Activated CD4-positive, alpha-beta T cell treated with anti-CD3 and anti-CD28 coated beads, Interleukin-2, amount 10 ng/mL, durations not matched to agents 24 days and 14 days (primary cell): ENCODE measurements at regions not wholly inside any gene's neighbourhood (a gene's known extent, or its start where the extent isn't known, plus 50 kb on each side); places are given as distances from the start of the nearest gene placed in this dataset.

Experiments
- DNase-seq: peaks from one replicate; pipeline ENCODE4 v3.0.0; 2022
- H3K27ac Mint-ChIP-seq: one replicate; pipeline ENCODE4 v1.8.0; 2022; ENCODE audit warnings: mild to moderate bottlenecking, mixed read lengths
- H3K27me3 Mint-ChIP-seq: one replicate; pipeline ENCODE4 v1.8.0; 2022; ENCODE audit warnings: mixed read lengths
- H3K36me3 Mint-ChIP-seq: one replicate; pipeline ENCODE4 v1.8.0; 2022; ENCODE audit warnings: low read depth, mild to moderate bottlenecking, mixed read lengths
- H3K4me1 Mint-ChIP-seq: one replicate; pipeline ENCODE4 v1.8.0; 2021; ENCODE audit warnings: mixed read lengths
- H3K4me3 Mint-ChIP-seq: one replicate; pipeline ENCODE4 v1.8.0; 2022; ENCODE audit warnings: mild to moderate bottlenecking, moderate library complexity, mixed read lengths
- H3K9me3 Mint-ChIP-seq: one replicate; pipeline ENCODE4 v1.8.0; 2021; ENCODE audit warnings: mixed read lengths
- intact Hi-C: fragments of 100-400 bp; cut with micrococcal nuclease; formaldehyde crosslinking; loops from one replicate; pipeline ENCODE4 v1.15.1; 2023

- Mint-ChIP-seq H3K4me3 (no peak overlapping the region), H3K27me3 (no peaks in the 10 kb centered on the region), H3K27ac (no peak overlapping the region), H3K36me3 (no peaks in the 10 kb centered on the region), H3K9me3 (peaks cover 2% of the 10 kb centered on the region), H3K4me1 (peaks cover 40% of the 10 kb centered on the region)
- intact Hi-C loops = loop anchor here (10.0 kb wide), 4 partner anchors 732 to 1158 kb away; no protein-coding TSS in a partner anchor
- no peak for DNase-seq
Measured at GRCh38 chr3:30343067-30343831, 263.2 kb upstream of the TGFBR2 start.

- Mint-ChIP-seq H3K4me1 (peaks cover 47% of the 10 kb centered on the region), H3K27ac (no peak overlapping the region), H3K9me3 (no peaks in the 10 kb centered on the region), H3K4me3 (no peak overlapping the region), H3K36me3 (no peaks in the 10 kb centered on the region), H3K27me3 (no peaks in the 10 kb centered on the region)
- DNase-seq = no peak
- intact Hi-C loops = loop anchor here (10.0 kb wide), 4 partner anchors 731 to 1159 kb away; no protein-coding TSS in a partner anchor
Measured at GRCh38 chr3:30343861-30344260, 262.5 kb upstream of the TGFBR2 start.

- Mint-ChIP-seq H3K9me3 (no peaks in the 10 kb centered on the region), H3K27me3 (no peaks in the 10 kb centered on the region), H3K4me1 (peaks cover 51% of the 10 kb centered on the region), H3K36me3 (no peaks in the 10 kb centered on the region), H3K27ac (no peak overlapping the region), H3K4me3 (no peak overlapping the region)
- intact Hi-C loops = loop anchor here (10.0 kb wide), 4 partner anchors 731 to 1159 kb away; no protein-coding TSS in a partner anchor
- no peak for DNase-seq
Measured at GRCh38 chr3:30344288-30344687, 262.1 kb upstream of the TGFBR2 start.

- no peak overlapping the region for H3K4me3 Mint-ChIP-seq
- intact Hi-C loops = loop anchor here (2.0 to 10.0 kb wide), 16 partner anchors 28 to 1505 kb away; partner anchors contain the start of gene TGFBR2
- H3K27me3 Mint-ChIP-seq = peaks cover 6% of the 10 kb centered on the region
- DNase-seq = no peak
- H3K36me3 Mint-ChIP-seq = peaks cover 2% of the 10 kb centered on the region
- peaks cover 61% of the 10 kb centered on the region for H3K4me1 Mint-ChIP-seq
- H3K27ac Mint-ChIP-seq = no peak overlapping the region
- no peaks in the 10 kb centered on the region for H3K9me3 Mint-ChIP-seq
Measured at GRCh38 chr3:30346933-30347320, 259.5 kb upstream of the TGFBR2 start.

GRCh38 chr3:30347679-30348216 is 258.7 kb upstream of the TGFBR2 start:
- Mint-ChIP-seq H3K9me3 (no peaks in the 10 kb centered on the region), H3K4me3 (peak overlapping the region; percentile 53), H3K4me1 (peaks cover 63% of the 10 kb centered on the region), H3K36me3 (peaks cover 3% of the 10 kb centered on the region), H3K27me3 (peaks cover 8% of the 10 kb centered on the region), H3K27ac (peak overlapping the region; percentile 82)
- peak; percentile 85 for DNase-seq
- intact Hi-C loops = loop anchor here (2.0 to 10.0 kb wide), 16 partner anchors 29 to 1505 kb away; partner anchors contain the start of gene TGFBR2

GRCh38 chr3:30349507-30349906 is 256.9 kb upstream of the TGFBR2 start:
- Mint-ChIP-seq H3K9me3 (no peaks in the 10 kb centered on the region), H3K4me1 (peaks cover 76% of the 10 kb centered on the region), H3K27ac (no peak overlapping the region), H3K4me3 (peak overlapping the region; percentile 17), H3K36me3 (peaks cover 3% of the 10 kb centered on the region), H3K27me3 (peaks cover 8% of the 10 kb centered on the region)
- no peak for DNase-seq
- intact Hi-C loops = loop anchor here (5.0 to 10.0 kb wide), 13 partner anchors 127 to 1507 kb away; partner anchors contain the start of gene TGFBR2

GRCh38 chr3:30350011-30350410 is 256.4 kb upstream of the TGFBR2 start:
- no peak for DNase-seq
- H3K27me3 Mint-ChIP-seq = peaks cover 11% of the 10 kb centered on the region
- intact Hi-C loops = no loop called here
- H3K9me3 Mint-ChIP-seq = no peaks in the 10 kb centered on the region
- H3K4me3 Mint-ChIP-seq = no peak overlapping the region
- H3K36me3 Mint-ChIP-seq = peaks cover 3% of the 10 kb centered on the region
- no peak overlapping the region for H3K27ac Mint-ChIP-seq
- peaks cover 81% of the 10 kb centered on the region for H3K4me1 Mint-ChIP-seq

GRCh38 chr3:30350901-30351300 is 255.5 kb upstream of the TGFBR2 start:
- no peak for DNase-seq
- intact Hi-C loops = no loop called here
- H3K36me3 Mint-ChIP-seq = peaks cover 3% of the 10 kb centered on the region
- H3K4me3 Mint-ChIP-seq = no peak overlapping the region
- H3K4me1 Mint-ChIP-seq = peaks cover 82% of the 10 kb centered on the region
- H3K9me3 Mint-ChIP-seq = no peaks in the 10 kb centered on the region
- H3K27me3 Mint-ChIP-seq = peaks cover 11% of the 10 kb centered on the region
- no peak overlapping the region for H3K27ac Mint-ChIP-seq

- intact Hi-C loops = no loop called here
- Mint-ChIP-seq H3K27me3 (peaks cover 17% of the 10 kb centered on the region), H3K27ac (no peak overlapping the region), H3K4me3 (no peak overlapping the region), H3K36me3 (peaks cover 3% of the 10 kb centered on the region), H3K4me1 (peaks cover 70% of the 10 kb centered on the region), H3K9me3 (no peaks in the 10 kb centered on the region)
- no peak for DNase-seq
Measured at GRCh38 chr3:30352410-30353318, 253.7 kb upstream of the TGFBR2 start.

GRCh38 chr3:30353711-30354467 is 252.5 kb upstream of the TGFBR2 start:
- intact Hi-C loops = no loop called here
- Mint-ChIP-seq H3K4me1 (peaks cover 60% of the 10 kb centered on the region), H3K36me3 (peaks cover 3% of the 10 kb centered on the region), H3K27ac (peak overlapping the region; percentile 79), H3K9me3 (peaks cover 4% of the 10 kb centered on the region), H3K27me3 (peaks cover 21% of the 10 kb centered on the region), H3K4me3 (peak overlapping the region; percentile 57)
- DNase-seq = peak; percentile 92

- DNase-seq = peak; percentile 63
- Mint-ChIP-seq H3K4me1 (peaks cover 54% of the 10 kb centered on the region), H3K27ac (no peak overlapping the region), H3K36me3 (peaks cover 3% of the 10 kb centered on the region), H3K27me3 (peaks cover 21% of the 10 kb centered on the region), H3K4me3 (peak overlapping the region; percentile 57), H3K9me3 (peaks cover 4% of the 10 kb centered on the region)
- intact Hi-C loops = no loop called here
Measured at GRCh38 chr3:30354513-30354912, 251.9 kb upstream of the TGFBR2 start.

GRCh38 chr3:30354972-30355371 is 251.4 kb upstream of the TGFBR2 start:
- H3K4me1 Mint-ChIP-seq = peaks cover 49% of the 10 kb centered on the region
- no peak overlapping the region for H3K27ac Mint-ChIP-seq
- H3K9me3 Mint-ChIP-seq = peaks cover 4% of the 10 kb centered on the region
- intact Hi-C loops = no loop called here
- H3K4me3 Mint-ChIP-seq = peak overlapping the region; percentile 25
- H3K27me3 Mint-ChIP-seq = peaks cover 21% of the 10 kb centered on the region
- no peak for DNase-seq
- H3K36me3 Mint-ChIP-seq = peaks cover 3% of the 10 kb centered on the region

- intact Hi-C loops = no loop called here
- Mint-ChIP-seq H3K4me1 (peaks cover 46% of the 10 kb centered on the region), H3K27ac (no peak overlapping the region), H3K27me3 (peaks cover 21% of the 10 kb centered on the region), H3K9me3 (peaks cover 4% of the 10 kb centered on the region), H3K36me3 (peaks cover 6% of the 10 kb centered on the region), H3K4me3 (no peak overlapping the region)
- no peak for DNase-seq
Measured at GRCh38 chr3:30355622-30356021, 250.8 kb upstream of the TGFBR2 start.
